Cardiac fibroblast (primary cell): ENCODE measurements at regions not wholly inside any gene's neighbourhood (a gene's known extent, or its start where the extent isn't known, plus 50 kb on each side); places are given as distances from the start of the nearest gene placed in this dataset.
A peak's percentile ranks its signal among the peaks of the same experiment; 100 is the strongest.

Source experiments
- DNase-seq, 2 donors: peaks; one replicate each; pipeline versions ENCODE4 v3.0.0 to v3.0.0-alpha.2; 2010; ENCODE audit warnings: low read depth in 2 of 2
- H3K4me3 ChIP-seq, 2 donors: replicated peaks in 1 of 2; 1 replicate in 1 of 2; 2 replicates in 1 of 2; pipeline ENCODE4 v1.5.1; 2011; ENCODE audit warnings: low read depth in 2 of 2, low read length in 2 of 2, mild to moderate bottlenecking in 2 of 2, moderate library complexity in 1 of 2
- TF ChIP-seq, protein P1 (sequence below): IDR thresholded peaks from one replicate; pipeline ENCODE4 v1.5.1; 2011; ENCODE audit warnings: low read depth, mild to moderate bottlenecking, low read length, inconsistent platforms

- TF ChIP-seq, protein P1, sequence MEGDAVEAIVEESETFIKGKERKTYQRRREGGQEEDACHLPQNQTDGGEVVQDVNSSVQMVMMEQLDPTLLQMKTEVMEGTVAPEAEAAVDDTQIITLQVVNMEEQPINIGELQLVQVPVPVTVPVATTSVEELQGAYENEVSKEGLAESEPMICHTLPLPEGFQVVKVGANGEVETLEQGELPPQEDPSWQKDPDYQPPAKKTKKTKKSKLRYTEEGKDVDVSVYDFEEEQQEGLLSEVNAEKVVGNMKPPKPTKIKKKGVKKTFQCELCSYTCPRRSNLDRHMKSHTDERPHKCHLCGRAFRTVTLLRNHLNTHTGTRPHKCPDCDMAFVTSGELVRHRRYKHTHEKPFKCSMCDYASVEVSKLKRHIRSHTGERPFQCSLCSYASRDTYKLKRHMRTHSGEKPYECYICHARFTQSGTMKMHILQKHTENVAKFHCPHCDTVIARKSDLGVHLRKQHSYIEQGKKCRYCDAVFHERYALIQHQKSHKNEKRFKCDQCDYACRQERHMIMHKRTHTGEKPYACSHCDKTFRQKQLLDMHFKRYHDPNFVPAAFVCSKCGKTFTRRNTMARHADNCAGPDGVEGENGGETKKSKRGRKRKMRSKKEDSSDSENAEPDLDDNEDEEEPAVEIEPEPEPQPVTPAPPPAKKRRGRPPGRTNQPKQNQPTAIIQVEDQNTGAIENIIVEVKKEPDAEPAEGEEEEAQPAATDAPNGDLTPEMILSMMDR, result no peak
- H3K4me3 ChIP-seq, result no peak overlapping the region
- no peak for DNase-seq
Measured at GRCh38 chr3:143185401-143185800, 65.8 kb downstream of the CHST2 start.

GRCh38 chr3:143187111-143187510 is 67.5 kb downstream of the CHST2 start:
- H3K4me3 ChIP-seq, result no peak overlapping the region
- TF ChIP-seq, protein P1, result no peak
- no peak for DNase-seq

DNA sequence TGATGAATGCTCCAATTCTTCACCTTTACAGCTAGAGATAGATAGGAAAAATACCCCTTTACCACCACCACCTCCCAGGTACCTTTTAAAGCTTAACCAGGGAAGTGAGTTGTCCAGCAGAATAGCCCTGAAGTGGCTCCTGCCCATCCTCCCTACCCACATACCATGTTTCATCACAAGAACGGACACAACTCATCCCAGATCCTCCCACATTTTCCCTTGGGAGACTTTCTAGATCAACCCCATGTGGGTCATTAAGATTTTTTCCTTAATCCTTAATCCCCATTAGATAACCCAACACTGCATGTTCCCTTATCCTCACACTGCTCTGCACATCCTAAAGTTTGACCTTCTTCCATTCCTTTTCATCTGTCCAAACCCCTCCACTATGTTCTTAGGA is 69.3 kb downstream of the CHST2 start:
- TF ChIP-seq, protein P1, result no peak
- DNase-seq, result no peak
- H3K4me3 ChIP-seq, result no peak overlapping the region

DNA sequence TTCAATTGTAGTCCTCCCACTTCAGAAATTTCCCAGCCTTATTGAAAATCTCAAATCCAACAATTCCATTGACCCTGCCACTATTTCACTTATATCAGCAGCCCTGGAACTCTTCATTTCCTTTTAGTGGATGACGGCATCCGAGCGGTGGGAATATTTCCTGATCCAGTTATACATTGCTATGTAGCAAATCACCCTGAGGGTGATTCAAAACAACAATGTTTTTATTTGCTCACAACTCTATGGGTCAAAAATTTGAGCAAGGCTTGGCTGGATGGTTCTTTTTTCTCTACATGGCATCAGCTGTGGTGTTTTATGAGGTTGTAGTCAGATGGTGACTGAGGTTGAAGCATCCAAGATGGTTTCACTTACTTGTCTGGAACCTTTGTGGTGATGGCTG is 70.5 kb downstream of the CHST2 start:
- DNase-seq, result peak in 1 of 2 donors; percentile 25
- H3K4me3 ChIP-seq, result no peak overlapping the region
- TF ChIP-seq, protein P1, result no peak

GRCh38 chr3:143192193-143192592 is 72.6 kb downstream of the CHST2 start:
- no peak for DNase-seq
- H3K4me3 ChIP-seq, result no peak overlapping the region
- TF ChIP-seq, protein P1, result no peak

DNA sequence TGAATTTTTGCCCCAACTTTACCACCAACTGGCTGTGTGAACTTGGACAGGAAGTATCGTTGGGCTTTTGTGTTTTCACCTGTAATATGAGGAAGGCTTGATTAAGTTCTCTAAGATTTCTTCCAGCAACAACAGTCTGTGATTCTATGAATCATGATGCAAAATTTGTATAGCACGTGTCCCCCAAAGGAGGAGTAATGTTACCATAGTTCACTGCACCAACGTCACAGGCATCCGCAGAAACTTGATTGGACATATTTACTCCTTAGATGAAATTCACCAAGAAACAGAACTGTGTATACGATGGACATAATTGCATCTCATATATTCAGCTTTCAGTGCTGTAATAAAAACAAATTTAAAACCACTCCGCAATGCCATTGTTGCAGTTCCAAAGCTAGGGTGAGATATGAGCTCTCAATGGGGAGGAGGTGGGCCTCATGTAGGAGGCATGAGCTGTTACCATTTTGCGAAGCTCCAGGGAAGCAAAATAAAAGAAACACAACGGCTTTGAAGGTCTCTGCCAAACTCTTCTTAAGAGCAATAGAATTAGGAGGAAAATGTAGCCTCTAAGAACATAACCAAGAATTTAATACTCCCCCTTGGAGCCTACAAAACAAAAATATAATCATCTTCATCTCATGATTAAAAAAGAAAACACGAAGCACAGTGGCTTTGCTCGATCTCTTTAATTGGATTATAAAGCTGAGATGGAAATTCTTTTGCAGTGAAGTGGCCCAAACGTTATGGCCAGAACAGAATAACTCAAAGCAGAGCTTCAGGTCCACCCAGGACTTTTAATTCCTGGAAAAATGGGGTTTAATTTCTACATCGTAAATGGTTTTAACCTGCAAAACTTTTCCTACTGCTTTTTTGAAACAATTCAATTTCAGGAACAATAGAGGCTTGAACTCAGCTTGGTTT is 80.7 kb downstream of the CHST2 start:
- no peak overlapping the region for H3K4me3 ChIP-seq
- TF ChIP-seq, protein P1, result no peak
- DNase-seq, result peak in 1 of 2 donors; percentile 14

- TF ChIP-seq, protein P1, result no peak
- DNase-seq, result no peak
Measured at GRCh38 chr3:143201045-143201444, 81.5 kb downstream of the CHST2 start.

More at GRCh38 chr3:143201045-143201444, 81.5 kb downstream of the CHST2 start:
- H3K4me3 ChIP-seq, result no peak overlapping the region
